Activated T-cell treated with anti-CD3 and anti-CD28 coated beads, Interleukin-2, amount 50 U/mL, for 72 hours (primary cell): ENCODE measurements at regions not wholly inside any gene's neighbourhood (a gene's known extent, or its start where the extent isn't known, plus 50 kb on each side); places are given as distances from the start of the nearest gene placed in this dataset.

Experiments
- ATAC-seq, 2 donors: fragments of 150-1000 bp; cut with Tn5 transposase; replicated peaks in 1 of 2; 2 replicates each; pipeline ENCODE4 v1.10.0; 2021; ENCODE audit warnings: moderate library complexity in 2 of 2, mild to moderate bottlenecking in 1 of 2
- DNase-seq, 2 donors: peaks; one replicate each; pipeline ENCODE4 v3.0.0; 2021 to 2022; ENCODE audit warnings: mixed read lengths in 1 of 2
- H3K27ac Mint-ChIP-seq: one replicate; pipeline ENCODE4 v1.8.0; 2022; ENCODE audit warnings: mild to moderate bottlenecking, moderate library complexity, mixed read lengths
- H3K27me3 Mint-ChIP-seq: one replicate; pipeline ENCODE4 v1.8.0; 2022; ENCODE audit warnings: low read depth, mixed read lengths
- H3K36me3 Mint-ChIP-seq, 2 donors: one replicate each; pipeline ENCODE4 v1.8.0; 2022; ENCODE audit warnings: mixed read lengths in 2 of 2, mild to moderate bottlenecking in 1 of 2; ENCODE audit not compliant: insufficient read depth in 2 of 2
- H3K4me1 Mint-ChIP-seq: one replicate; pipeline ENCODE4 v1.8.0; 2022; ENCODE audit warnings: low read depth, mixed read lengths
- H3K4me3 Mint-ChIP-seq, 2 donors: one replicate each; pipeline ENCODE4 v1.8.0; 2022; ENCODE audit warnings: mild to moderate bottlenecking in 2 of 2, mixed read lengths in 2 of 2, moderate library complexity in 2 of 2
- H3K9me3 Mint-ChIP-seq, 2 donors: one replicate each; pipeline ENCODE4 v1.8.0; 2022; ENCODE audit warnings: mixed read lengths in 2 of 2

GRCh38 chr20:52404671-52405070, 213.1 kb upstream of the ZFP64 start:
- peaks cover 1 to 7% of the 10 kb centered on the region in 2 donors for H3K9me3 Mint-ChIP-seq
- no peaks in the 10 kb centered on the region for H3K27me3 Mint-ChIP-seq
- peak overlapping the region; percentile 59 for H3K27ac Mint-ChIP-seq
- H3K4me3 Mint-ChIP-seq = peak overlapping the region in 1 of 2 donors; percentile 18
- DNase-seq = no peak
- no peak for ATAC-seq
- H3K36me3 Mint-ChIP-seq = peaks cover 0 to 2% of the 10 kb centered on the region in 2 donors
- H3K4me1 Mint-ChIP-seq = peaks cover 55% of the 10 kb centered on the region

DNA sequence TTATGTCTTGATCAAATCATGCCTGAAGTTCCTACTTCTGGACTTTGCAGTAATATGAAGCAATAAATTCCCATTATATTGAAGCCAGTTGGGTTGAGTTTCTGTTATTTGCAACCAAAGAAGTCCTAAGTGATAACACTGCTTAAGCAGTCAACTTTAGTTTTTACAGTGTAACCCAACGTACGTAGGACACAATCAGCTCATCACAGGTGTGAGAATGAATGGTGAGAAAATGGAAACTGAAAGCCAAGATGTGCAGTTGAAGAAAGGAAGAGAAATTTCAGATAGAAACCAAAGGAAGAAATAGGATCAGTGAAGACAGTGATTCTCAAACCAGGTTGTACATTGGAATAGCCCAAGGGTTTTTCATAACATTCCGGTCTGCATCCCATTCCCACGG, 211.4 kb upstream of the ZFP64 start:
- DNase-seq = no peak

DNA sequence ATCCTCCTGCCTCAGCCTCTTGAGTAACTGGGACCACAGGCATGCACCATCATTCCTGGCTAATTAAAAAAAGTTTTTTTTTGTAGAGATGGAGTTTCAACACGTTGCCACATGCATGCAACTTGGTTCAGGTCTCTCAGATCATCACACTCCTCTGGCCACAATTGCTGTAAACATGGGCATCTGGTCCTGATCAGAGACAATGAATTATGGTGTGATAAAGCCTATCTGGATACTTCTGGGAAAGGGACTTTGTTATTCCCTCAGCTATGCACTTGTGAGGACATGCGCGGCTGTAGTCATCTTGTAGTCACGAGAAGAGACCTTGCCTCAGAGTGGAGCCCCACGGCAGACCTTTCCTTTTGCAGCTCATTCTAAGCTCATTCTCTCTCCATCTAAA, 210.9 kb upstream of the ZFP64 start:
- Mint-ChIP-seq H3K4me3 (peak overlapping the region in 1 of 2 donors; percentile 14), H3K36me3 (peaks cover 0 to 2% of the 10 kb centered on the region in 2 donors), H3K27ac (no peak overlapping the region), H3K4me1 (peaks cover 53% of the 10 kb centered on the region), H3K9me3 (peaks cover 1 to 7% of the 10 kb centered on the region in 2 donors), H3K27me3 (no peaks in the 10 kb centered on the region)
- no peak for DNase-seq
- ATAC-seq = no peak

More for the DNA sequence above, 211.4 kb upstream of the ZFP64 start:
- ATAC-seq = peak; percentile 52 to 73
- peaks cover 1 to 7% of the 10 kb centered on the region in 2 donors for H3K9me3 Mint-ChIP-seq
- H3K36me3 Mint-ChIP-seq = peaks cover 0 to 2% of the 10 kb centered on the region in 2 donors
- H3K27ac Mint-ChIP-seq = peak overlapping the region; percentile 2
- peaks cover 57% of the 10 kb centered on the region for H3K4me1 Mint-ChIP-seq
- H3K4me3 Mint-ChIP-seq = peak overlapping the region in 1 of 2 donors; percentile 14
- H3K27me3 Mint-ChIP-seq = no peaks in the 10 kb centered on the region

- DNase-seq = no peak
- no peak overlapping the region for H3K4me3 Mint-ChIP-seq
- H3K27me3 Mint-ChIP-seq = no peaks in the 10 kb centered on the region
- H3K36me3 Mint-ChIP-seq = no peaks in the 10 kb centered on the region
- no peak for ATAC-seq
- no peaks in the 10 kb centered on the region for H3K9me3 Mint-ChIP-seq
- no peak overlapping the region for H3K27ac Mint-ChIP-seq
- peaks cover 43% of the 10 kb centered on the region for H3K4me1 Mint-ChIP-seq
Observed at GRCh38 chr20:52401431-52401830, 209.9 kb upstream of the ZFP64 start.

GRCh38 chr20:52399352-52399751, 207.8 kb upstream of the ZFP64 start:
- no peak for DNase-seq
- Mint-ChIP-seq H3K27ac (no peak overlapping the region), H3K4me3 (no peak overlapping the region), H3K9me3 (no peaks in the 10 kb centered on the region), H3K27me3 (no peaks in the 10 kb centered on the region), H3K4me1 (peaks cover 23% of the 10 kb centered on the region), H3K36me3 (peaks cover 0 to 1% of the 10 kb centered on the region in 2 donors)
- no peak for ATAC-seq

DNA sequence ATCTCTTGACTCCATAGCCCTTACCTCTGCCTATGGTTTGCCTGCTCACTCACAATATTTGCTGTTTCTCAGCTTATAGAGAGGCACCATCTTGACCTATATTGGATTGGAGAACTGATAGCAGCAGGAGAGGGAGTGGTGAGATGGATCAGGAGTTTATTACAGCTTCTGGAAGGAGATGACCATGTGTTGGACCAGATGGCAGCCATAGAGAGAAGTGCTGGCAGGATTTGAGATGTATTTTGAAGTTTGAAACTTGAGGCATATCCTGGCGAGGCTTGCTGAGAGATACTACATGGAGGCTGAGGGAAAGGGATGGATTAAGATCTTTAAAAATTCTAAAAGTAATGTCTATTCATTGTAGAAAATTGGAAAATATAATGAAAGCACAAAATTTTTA, 198.0 kb upstream of the ZFP64 start:
- H3K36me3 Mint-ChIP-seq = peaks cover 0 to 1% of the 10 kb centered on the region in 2 donors
- DNase-seq = no peak
- H3K9me3 Mint-ChIP-seq = peaks cover 0 to 2% of the 10 kb centered on the region in 2 donors
- H3K4me1 Mint-ChIP-seq = peaks cover under 1% of the 10 kb centered on the region
- H3K27ac Mint-ChIP-seq = no peak overlapping the region
- H3K4me3 Mint-ChIP-seq = no peak overlapping the region
- no peak for ATAC-seq
- no peaks in the 10 kb centered on the region for H3K27me3 Mint-ChIP-seq

DNA sequence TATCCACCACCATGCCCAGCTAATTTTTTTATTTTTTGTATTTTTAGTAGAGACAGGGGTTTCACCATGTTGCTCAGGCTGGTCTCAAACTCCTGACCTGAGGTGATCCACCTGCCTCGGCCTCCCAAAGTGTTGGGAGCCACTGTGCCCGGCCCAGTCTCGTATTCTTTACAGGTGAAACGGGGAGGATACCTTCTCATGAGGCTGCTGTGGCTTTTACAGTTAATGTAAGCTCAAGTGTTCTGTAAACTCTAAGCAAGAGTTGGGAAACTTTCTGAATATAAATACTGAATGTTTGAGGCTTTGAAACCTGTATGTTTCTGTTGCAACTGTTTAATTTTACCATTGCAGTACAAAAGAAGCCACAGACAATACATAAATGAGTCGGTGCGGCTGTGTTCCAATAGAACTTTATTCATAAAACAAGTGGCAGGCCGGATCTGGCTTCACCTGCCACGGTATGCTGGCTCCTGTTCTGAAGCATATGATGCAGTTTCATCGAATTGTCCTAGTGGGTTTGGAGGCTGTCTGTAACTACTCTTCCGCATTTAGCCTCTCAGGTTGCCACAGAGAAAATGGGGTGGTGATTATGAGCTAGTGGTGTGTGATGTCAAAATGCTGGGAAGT, 192.5 kb upstream of the ZFP64 start:
- Mint-ChIP-seq H3K27ac (peak overlapping the region; percentile 12), H3K4me3 (no peak overlapping the region), H3K4me1 (peaks cover 9% of the 10 kb centered on the region), H3K9me3 (peaks cover 0 to 5% of the 10 kb centered on the region in 2 donors), H3K36me3 (peaks cover 2 to 3% of the 10 kb centered on the region in 2 donors), H3K27me3 (no peaks in the 10 kb centered on the region)
- DNase-seq (peak in 1 of 2 donors; percentile 25), ATAC-seq (peak; percentile 22 to 91)

- peaks cover 0 to 5% of the 10 kb centered on the region in 2 donors for H3K9me3 Mint-ChIP-seq
- H3K27me3 Mint-ChIP-seq = no peaks in the 10 kb centered on the region
- DNase-seq (no peak), ATAC-seq (no peak)
- H3K4me1 Mint-ChIP-seq = peaks cover 9% of the 10 kb centered on the region
- H3K4me3 Mint-ChIP-seq = no peak overlapping the region
- H3K36me3 Mint-ChIP-seq = peaks cover 2 to 3% of the 10 kb centered on the region in 2 donors
- no peak overlapping the region for H3K27ac Mint-ChIP-seq
Observed at GRCh38 chr20:52382933-52383332, 191.4 kb upstream of the ZFP64 start.

- Mint-ChIP-seq H3K27ac (no peak overlapping the region), H3K9me3 (peaks cover 0 to 7% of the 10 kb centered on the region in 2 donors), H3K4me3 (no peak overlapping the region), H3K4me1 (peaks cover 9% of the 10 kb centered on the region), H3K27me3 (no peaks in the 10 kb centered on the region), H3K36me3 (peaks cover 2 to 3% of the 10 kb centered on the region in 2 donors)
- ATAC-seq = no peak
- DNase-seq = peak; percentile 15 to 27
Observed at GRCh38 chr20:52379723-52380336, 188.3 kb upstream of the ZFP64 start.

DNA sequence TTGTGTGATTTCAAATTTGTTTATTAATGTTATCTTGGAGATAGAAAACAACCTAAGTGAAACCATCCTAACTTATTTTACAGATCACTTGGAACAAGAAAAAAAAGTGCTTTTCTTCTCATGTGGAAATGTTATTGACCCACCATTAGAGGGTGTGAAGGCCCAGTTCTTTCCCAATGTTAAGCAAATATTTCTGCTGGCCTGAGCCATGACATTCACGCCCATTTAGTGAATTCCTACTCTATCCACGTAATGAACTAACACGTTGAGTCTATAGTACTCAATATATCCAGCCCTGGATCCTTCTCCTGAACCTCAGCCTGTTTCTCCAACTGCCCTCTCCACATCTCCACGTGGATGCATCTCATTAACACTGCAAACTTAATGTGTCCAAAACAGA, 180.6 kb upstream of the ZFP64 start:
- DNase-seq = no peak
- ATAC-seq = no peak
- H3K4me3 Mint-ChIP-seq = no peak overlapping the region
- no peaks in the 10 kb centered on the region for H3K27me3 Mint-ChIP-seq
- H3K9me3 Mint-ChIP-seq = no peaks in the 10 kb centered on the region
- no peak overlapping the region for H3K27ac Mint-ChIP-seq
- no peaks in the 10 kb centered on the region for H3K36me3 Mint-ChIP-seq
- peaks cover 3% of the 10 kb centered on the region for H3K4me1 Mint-ChIP-seq

DNA sequence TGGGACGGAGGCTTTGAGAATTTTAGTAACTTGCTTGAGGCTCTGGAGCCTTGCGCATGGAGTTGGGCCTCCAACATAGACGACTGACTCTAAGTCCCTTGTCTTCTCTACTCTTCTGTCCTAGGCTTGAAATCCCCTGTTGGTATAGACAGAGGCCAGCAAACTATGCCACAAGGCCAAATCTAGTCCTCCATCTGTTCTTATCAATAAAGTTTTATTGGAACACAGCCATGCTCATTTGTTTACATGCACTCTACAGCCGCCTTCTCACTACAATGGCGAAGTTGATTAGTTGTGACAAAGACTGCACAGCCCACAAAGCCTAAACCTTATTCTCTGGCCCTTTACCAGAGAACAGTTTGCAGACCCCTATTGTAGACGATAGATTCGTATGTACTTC, 174.1 kb upstream of the ZFP64 start:
- no peak overlapping the region for H3K4me3 Mint-ChIP-seq
- H3K27ac Mint-ChIP-seq = no peak overlapping the region
- no peaks in the 10 kb centered on the region for H3K36me3 Mint-ChIP-seq
- DNase-seq (no peak), ATAC-seq (no peak)
- H3K27me3 Mint-ChIP-seq = no peaks in the 10 kb centered on the region
- H3K9me3 Mint-ChIP-seq = peaks cover 0 to 5% of the 10 kb centered on the region in 2 donors
- peaks cover 18% of the 10 kb centered on the region for H3K4me1 Mint-ChIP-seq

DNA sequence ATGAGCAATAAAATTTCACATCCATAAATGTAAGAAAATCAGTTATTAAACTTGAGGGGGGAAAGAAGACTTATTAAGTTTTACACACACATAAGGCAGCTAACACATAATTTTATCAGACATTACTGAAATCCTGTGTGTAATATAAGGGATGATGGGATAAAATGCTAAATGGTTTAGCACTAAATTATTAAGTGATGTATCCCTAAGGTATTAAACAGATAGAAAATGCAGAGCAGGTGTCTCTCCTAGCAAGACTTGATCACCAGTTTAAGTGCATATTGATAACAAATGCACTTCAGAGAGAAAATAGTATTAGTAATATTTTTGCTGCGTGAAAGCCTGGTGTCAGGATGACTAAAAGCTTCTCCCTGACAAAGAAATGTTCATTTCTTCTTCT, 172.8 kb upstream of the ZFP64 start:
- Mint-ChIP-seq H3K27me3 (peaks cover 7% of the 10 kb centered on the region), H3K4me1 (peaks cover 18% of the 10 kb centered on the region), H3K27ac (no peak overlapping the region), H3K36me3 (peaks cover 0 to 2% of the 10 kb centered on the region in 2 donors), H3K9me3 (peaks cover 0 to 5% of the 10 kb centered on the region in 2 donors), H3K4me3 (no peak overlapping the region)
- ATAC-seq (no peak), DNase-seq (no peak)

GRCh38 chr20:52361650-52362049, 170.1 kb upstream of the ZFP64 start:
- no peak overlapping the region for H3K4me3 Mint-ChIP-seq
- no peak for DNase-seq
- peaks cover 0 to 5% of the 10 kb centered on the region in 2 donors for H3K9me3 Mint-ChIP-seq
- H3K4me1 Mint-ChIP-seq = peaks cover 13% of the 10 kb centered on the region
- H3K36me3 Mint-ChIP-seq = peaks cover 0 to 2% of the 10 kb centered on the region in 2 donors
- peaks cover 7% of the 10 kb centered on the region for H3K27me3 Mint-ChIP-seq
- no peak overlapping the region for H3K27ac Mint-ChIP-seq
- no peak for ATAC-seq
